ENCODE measurements at regions not wholly inside any gene's neighbourhood (a gene's known extent, or its start where the extent isn't known, plus 50 kb on each side); places are given as distances from the start of the nearest gene placed in this dataset.

- DNase-seq = peak; percentile 59
These were observed 52.3 kb upstream of the BBX start for GRCh38 chr3:107470496-107470895.

All from DMS53 (cell line).